ENCODE measurements at regions not wholly inside any gene's neighbourhood (a gene's known extent, or its start where the extent isn't known, plus 50 kb on each side); places are given as distances from the start of the nearest gene placed in this dataset.
"Not testable (repeated sequence)": the region's sequence is repeated elsewhere in the genome, so short reads cannot be mapped to it uniquely, and the experiment has no call there.

GRCh38 chr5:145658435-145658834 is 176.7 kb downstream of the PRELID2 start:
- DNase-seq (ENCODE audit: low read depth, low spot score) = no peak

DNA sequence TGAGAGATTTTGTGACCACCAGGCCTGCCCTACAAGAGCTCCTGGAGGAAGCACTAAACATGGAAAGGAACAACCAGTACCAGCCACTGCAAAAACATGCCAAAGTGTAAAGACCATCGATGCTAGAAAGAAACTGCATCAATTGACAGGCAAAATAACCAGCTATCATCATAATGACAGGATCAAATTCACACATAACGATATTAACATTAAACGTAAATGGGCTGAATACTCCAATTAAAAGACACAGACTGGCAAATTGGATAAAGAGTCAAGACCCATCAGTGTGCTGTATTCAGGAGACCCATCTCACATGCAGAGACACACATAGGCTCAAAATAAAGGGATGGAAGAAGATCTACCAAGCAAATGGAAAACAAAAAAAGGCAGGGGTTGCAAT is 182.4 kb downstream of the PRELID2 start:
- not testable (repeated sequence) for DNase-seq (ENCODE audit: low read depth, low spot score)

- DNase-seq (ENCODE audit: low read depth, low spot score) = peak; percentile 43
Observed at GRCh38 chr5:145647137-145647536, 188.0 kb downstream of the PRELID2 start.

DNA sequence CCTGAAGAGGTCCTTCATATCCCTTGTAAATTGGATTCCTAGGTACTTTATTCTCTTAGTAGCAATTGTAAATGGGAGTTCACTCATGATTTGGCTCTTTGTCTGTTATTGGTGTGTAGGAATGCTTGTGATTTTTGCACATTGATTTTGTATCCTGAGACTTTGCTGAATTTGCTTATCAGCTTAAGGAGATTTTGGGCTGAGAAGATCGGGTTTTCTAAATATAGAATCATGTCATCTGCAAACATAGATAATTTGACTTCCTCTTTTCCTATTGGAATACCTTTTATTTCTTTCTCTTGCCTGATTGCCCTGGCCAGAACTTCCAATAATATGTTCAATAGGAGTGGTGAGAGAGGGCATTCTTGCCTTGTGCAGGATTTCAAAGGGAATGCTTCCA is 191.9 kb downstream of the PRELID2 start:
- not testable (repeated sequence) for DNase-seq (ENCODE audit: low read depth, low spot score)

- DNase-seq (ENCODE audit: low read depth, low spot score) = no peak
Observed at GRCh38 chr5:145637396-145637795, 197.7 kb downstream of the PRELID2 start.

- DNase-seq (ENCODE audit: low read depth, low spot score) = no peak
Observed at GRCh38 chr5:145636371-145636770, 198.8 kb downstream of the PRELID2 start.

DNA sequence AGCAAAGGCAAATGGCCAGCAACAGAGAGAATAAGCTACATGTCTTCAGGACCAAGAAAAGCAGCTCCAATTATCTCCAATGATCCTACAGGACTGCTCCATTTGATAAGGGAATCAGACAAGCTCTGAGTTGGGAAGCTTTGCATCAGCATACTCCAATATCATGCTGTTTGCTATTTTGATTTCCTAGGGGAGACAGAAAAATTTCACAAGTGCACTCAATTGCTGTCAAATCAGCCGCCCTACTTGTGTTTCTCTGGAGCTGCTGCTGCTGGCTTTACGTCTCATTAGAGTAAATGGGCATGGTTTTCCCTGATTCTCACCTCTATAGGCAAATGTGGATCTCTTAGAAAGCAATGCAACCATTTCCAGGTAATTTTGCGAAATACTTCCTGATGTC is 201.7 kb downstream of the PRELID2 start:
- DNase-seq (ENCODE audit: low read depth, low spot score) = no peak

DNA sequence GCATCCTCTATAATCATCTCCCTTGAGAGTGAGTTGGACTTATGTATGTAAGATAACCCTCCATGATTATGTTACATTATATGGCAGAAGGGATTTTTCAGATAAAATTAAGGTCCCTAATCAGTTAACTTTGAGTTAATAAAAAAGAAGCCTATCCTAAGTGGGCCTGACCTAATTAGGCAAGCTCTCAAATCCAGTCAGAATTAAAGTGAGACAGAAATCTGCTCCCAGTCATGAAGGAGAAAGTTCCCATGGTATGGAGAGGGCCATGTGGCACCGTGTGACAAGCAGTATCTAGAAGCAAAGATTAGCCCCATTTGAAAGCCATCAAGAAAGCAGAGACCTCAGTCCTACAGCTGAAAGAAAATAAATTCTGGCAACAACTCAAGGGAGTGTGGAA is 202.4 kb downstream of the PRELID2 start:
- DNase-seq (ENCODE audit: low read depth, low spot score) = no peak

GRCh38 chr5:145629047-145629446 is 206.1 kb downstream of the PRELID2 start:
- DNase-seq (ENCODE audit: low read depth, low spot score) = no peak

- no peak for DNase-seq (ENCODE audit: low read depth, low spot score)
Observed at GRCh38 chr5:145628525-145628924, 206.6 kb downstream of the PRELID2 start.

- no peak for DNase-seq (ENCODE audit: low read depth, low spot score)
Observed at GRCh38 chr5:145619806-145620310, 215.3 kb downstream of the PRELID2 start.

GRCh38 chr5:145616739-145617138 is 218.4 kb downstream of the PRELID2 start:
- DNase-seq (ENCODE audit: low read depth, low spot score) = not testable (repeated sequence)

GRCh38 chr5:145598983-145599382 is 236.2 kb downstream of the PRELID2 start:
- no peak for DNase-seq (ENCODE audit: low read depth, low spot score)

GRCh38 chr5:145598184-145598583 is 237.0 kb downstream of the PRELID2 start:
- no peak for DNase-seq (ENCODE audit: low read depth, low spot score)

DNA sequence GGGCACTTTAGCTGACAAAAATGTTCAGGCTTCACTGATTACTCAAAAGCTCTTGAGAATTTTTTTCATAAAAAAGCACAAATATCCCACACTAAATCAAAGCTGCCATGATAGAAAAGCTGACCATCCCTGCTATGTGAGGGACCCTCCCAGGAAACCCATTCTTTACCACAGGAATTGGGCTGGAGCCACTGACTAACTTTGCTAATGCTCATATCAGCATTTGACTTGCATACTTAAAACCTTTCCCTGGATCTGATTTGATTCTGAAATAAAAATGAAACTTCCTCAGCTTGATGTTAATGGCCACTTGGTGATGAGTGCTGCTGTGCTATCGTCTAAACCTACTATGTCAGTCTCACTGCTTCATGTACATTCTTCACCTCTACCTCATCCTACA is 243.6 kb downstream of the PRELID2 start:
- no peak for DNase-seq (ENCODE audit: low read depth, low spot score)

DNA sequence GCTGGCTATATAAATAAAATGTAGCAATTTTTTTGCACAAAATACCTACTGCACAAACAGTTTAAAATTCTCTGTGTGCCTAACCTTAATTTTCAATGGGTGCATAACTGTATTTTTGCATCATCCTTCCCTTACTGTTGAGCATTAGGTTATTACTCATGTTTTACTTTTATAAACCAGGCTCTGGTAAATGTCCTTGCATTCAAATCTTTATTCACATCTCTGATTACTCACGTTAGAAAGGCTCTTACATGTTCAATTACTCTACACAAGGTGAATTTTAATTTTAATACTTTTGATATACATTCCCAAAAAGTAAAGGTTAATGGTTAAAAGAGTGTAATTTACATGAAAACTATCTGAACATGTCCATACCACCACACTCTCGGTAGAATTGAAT is 246.1 kb downstream of the PRELID2 start:
- DNase-seq (ENCODE audit: low read depth, low spot score) = no peak

- DNase-seq (ENCODE audit: low read depth, low spot score) = no peak
Observed at GRCh38 chr5:145588558-145588957, 246.6 kb downstream of the PRELID2 start.

DNA sequence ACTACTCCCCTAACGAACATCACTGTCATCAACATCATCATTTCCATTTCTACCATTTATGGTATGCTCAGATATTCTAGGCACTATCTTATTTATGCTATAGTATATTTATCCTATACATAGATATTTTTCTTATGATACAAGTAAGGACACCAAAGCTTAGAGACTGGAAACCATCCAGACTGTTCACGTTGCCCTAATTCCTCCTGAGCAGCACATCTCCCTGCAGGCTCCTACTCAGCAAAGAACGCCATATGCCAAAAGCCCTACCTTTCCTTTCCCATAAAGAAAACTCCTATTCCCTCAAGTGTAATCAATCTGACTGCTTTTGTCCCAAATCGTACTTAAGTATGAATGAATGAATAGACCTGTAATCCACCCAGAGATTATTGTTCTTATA is 247.0 kb downstream of the PRELID2 start:
- no peak for DNase-seq (ENCODE audit: low read depth, low spot score)

DNA sequence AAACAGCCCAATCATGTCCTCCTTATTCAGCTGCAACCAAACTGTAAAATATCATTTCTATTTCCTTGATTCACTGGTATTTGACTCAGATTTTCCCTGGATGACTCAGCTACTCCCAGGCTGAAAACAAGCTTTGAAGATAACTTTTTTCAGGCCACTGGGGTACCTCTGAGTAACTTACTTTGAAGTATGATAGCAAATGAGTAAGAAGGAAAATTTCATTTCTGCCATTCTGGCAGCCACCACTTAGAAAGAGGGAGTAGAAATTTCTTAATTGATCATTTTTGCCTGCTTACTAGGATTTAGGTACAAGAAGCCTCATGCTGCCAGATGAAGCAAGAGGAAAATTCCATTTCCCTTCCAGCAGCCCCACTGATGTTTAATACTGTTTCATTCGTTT is 247.4 kb downstream of the PRELID2 start:
- peak; percentile 40 for DNase-seq (ENCODE audit: low read depth, low spot score)

- DNase-seq (ENCODE audit: low read depth, low spot score) = no peak
Observed at GRCh38 chr5:145587308-145587672, 247.9 kb downstream of the PRELID2 start.

DNA sequence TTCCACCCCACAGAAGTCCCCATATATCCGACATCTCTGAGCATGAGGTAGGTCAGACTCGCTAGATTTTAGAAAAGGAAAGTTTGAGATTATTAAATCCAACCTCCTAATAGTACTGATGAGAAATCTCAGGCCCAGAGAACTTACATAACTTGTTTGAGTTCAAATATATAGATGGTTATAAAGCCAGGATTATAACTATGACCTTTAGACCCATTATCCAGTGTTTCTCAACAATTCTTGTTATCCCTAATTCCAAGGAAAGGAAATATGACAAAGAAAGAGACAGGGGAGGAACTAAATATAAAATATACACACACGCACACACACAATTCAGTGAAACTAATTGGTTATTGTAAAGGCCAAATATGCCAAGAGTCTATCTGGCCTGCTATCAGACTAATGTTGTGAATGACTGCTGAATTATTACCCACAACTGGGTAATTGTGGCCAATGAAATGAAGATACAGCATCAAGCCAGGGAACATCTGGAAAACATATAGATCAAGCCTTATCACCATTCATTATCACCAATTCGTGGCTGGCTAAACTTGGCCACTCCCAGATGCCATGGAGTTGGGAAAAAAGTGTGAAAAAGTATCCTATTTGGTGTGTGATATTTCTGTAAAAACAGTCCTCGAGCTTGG is 248.4 kb downstream of the PRELID2 start:
- DNase-seq (ENCODE audit: low read depth, low spot score) = no peak

GRCh38 chr5:145585443-145586148 is 249.5 kb downstream of the PRELID2 start:
- no peak for DNase-seq (ENCODE audit: low read depth, low spot score)

DNA sequence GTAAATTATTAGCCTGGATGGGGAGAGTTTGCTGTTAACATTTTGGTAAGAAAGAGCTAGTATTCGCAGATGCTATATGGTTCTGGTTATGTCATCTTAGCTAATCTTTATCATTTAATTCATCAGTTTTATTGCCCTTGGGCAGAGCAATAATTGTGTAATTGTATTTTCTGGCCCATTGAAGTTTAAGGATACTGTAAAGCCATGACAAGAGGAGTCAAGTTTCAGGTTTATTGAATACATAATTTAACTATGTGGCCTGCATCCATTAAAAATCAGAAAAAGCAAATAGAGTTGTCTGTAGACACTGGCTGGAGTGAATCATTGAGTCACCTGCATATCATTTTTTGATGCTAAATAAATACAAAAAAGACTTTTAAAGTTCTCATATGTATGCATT is 255.8 kb downstream of the PRELID2 start:
- DNase-seq (ENCODE audit: low read depth, low spot score) = no peak
